Astrocyte of the spinal cord (primary cell): ENCODE measurements at regions not wholly inside any gene's neighbourhood (a gene's known extent, or its start where the extent isn't known, plus 50 kb on each side); places are given as distances from the start of the nearest gene placed in this dataset.

Experiments used
- DNase-seq: peaks from one replicate; pipeline ENCODE4 v3.0.0; 2011; ENCODE audit warnings: low read depth, low spot score
- H3K4me3 ChIP-seq: 2 replicates; pipeline ENCODE4 v1.5.1; 2011; ENCODE audit warnings: low read depth, mild to moderate bottlenecking, low read length, moderate library complexity
- in situ Hi-C: cut with HindIII; loops from 2 replicates; pipeline ENCODE4 v1.10.0; 2017; ENCODE audit warnings: low sequenced_read_pairs
- TF ChIP-seq, protein P1 (sequence below): IDR thresholded peaks from 2 replicates; pipeline ENCODE4 v1.5.1; 2012; ENCODE audit warnings: low read depth, mild to moderate bottlenecking, low read length, inconsistent platforms

DNA sequence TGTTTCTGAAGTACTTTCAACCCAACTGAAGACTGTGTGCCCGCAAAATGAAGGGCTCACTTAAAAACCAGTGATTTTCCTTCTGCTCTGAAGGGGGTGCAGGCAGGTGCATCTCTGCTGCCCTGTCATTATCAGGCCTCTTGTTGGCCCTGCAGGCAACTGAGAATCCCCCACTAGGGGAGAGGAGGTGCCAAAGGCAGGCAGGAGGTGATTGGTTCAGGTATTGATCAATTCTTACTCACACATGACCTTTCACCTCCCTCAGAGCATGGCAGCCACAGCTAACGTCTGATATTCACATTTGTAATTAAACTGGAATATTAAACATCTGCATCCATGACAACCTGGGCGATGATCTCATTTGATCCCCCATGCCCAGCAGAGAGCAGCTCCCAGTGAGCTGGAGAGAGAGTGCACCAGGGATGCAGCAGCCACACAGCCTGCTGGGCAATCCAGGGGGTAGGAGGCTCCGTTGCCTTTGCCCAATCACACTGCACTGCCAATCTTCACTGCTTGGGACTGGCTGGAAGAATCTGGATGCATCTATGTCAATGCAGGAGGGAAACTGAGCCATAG is 267.9 kb upstream of the TSHZ3 start:
- DNase-seq = no peak
- TF ChIP-seq, protein P1, sequence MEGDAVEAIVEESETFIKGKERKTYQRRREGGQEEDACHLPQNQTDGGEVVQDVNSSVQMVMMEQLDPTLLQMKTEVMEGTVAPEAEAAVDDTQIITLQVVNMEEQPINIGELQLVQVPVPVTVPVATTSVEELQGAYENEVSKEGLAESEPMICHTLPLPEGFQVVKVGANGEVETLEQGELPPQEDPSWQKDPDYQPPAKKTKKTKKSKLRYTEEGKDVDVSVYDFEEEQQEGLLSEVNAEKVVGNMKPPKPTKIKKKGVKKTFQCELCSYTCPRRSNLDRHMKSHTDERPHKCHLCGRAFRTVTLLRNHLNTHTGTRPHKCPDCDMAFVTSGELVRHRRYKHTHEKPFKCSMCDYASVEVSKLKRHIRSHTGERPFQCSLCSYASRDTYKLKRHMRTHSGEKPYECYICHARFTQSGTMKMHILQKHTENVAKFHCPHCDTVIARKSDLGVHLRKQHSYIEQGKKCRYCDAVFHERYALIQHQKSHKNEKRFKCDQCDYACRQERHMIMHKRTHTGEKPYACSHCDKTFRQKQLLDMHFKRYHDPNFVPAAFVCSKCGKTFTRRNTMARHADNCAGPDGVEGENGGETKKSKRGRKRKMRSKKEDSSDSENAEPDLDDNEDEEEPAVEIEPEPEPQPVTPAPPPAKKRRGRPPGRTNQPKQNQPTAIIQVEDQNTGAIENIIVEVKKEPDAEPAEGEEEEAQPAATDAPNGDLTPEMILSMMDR = no peak
- in situ Hi-C loops = no loop called here

DNA sequence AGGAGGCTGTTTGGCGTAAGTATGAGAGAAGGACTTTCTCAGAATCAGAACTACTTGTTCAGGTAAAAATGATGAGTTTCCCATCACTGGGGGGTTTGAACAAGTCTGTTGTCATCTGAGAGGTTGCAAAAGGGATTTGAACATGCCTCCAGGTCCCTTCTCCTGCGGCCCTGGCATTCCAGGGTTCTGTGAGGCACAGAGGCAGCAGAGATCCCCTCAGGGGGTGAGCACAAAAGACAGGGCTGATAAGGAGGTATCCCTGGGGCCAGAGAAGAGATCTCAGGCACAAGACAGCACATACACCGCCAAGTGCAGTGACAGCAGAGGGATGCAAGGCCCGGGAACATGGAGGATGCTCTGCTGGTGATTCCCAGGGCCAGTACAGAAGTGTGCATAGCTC is 275.8 kb upstream of the TSHZ3 start:
- DNase-seq = no peak
- in situ Hi-C loops = no loop called here
- H3K4me3 ChIP-seq = no peak overlapping the region
- TF ChIP-seq, protein P1 = no peak

More for the DNA sequence above, 267.9 kb upstream of the TSHZ3 start:
- no peak overlapping the region for H3K4me3 ChIP-seq

DNA sequence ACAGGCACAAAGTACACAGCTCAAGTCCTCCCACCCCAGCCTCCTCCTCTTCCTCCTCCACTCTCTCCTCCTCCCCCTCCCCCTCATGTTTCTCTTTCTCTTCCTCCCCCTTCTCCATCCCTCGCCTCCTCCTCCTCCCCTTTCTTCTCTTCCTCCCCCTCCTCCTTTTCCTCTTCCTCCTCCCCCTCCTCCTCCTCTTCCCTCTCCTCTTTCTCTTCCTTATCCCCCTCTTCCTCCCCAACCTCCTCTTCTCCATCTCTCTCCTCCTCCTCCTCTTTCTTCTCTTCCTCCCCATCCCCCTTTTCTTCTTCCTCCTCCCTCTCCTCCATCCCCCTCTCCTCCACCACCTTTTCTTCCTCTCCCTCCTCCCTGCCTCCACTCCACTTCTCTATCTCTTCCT is 276.3 kb upstream of the TSHZ3 start:
- TF ChIP-seq, protein P1 = no peak
- in situ Hi-C loops = no loop called here
- no peak for DNase-seq
- no peak overlapping the region for H3K4me3 ChIP-seq

DNA sequence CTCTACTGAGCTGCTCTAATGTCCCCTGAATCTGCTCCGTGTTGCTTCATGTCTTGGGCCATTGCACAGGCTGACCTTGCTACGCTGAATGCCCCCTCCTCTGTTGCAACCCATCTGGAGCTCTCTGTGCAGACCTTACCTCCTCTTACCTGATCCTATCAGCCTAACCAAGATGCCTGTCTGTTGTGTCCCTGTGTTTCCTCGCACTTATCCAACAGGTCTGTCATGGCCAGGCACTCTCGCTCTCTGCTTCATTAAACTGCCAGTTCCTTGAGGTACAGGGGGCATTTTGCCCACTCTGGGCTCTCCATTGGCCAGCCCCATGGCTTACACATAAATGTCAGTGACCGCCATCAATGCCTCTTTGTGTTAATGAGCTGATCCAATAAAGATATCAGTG is 277.7 kb upstream of the TSHZ3 start:
- no peak for DNase-seq
- H3K4me3 ChIP-seq = no peak overlapping the region
- in situ Hi-C loops = no loop called here
- TF ChIP-seq, protein P1 = no peak

DNA sequence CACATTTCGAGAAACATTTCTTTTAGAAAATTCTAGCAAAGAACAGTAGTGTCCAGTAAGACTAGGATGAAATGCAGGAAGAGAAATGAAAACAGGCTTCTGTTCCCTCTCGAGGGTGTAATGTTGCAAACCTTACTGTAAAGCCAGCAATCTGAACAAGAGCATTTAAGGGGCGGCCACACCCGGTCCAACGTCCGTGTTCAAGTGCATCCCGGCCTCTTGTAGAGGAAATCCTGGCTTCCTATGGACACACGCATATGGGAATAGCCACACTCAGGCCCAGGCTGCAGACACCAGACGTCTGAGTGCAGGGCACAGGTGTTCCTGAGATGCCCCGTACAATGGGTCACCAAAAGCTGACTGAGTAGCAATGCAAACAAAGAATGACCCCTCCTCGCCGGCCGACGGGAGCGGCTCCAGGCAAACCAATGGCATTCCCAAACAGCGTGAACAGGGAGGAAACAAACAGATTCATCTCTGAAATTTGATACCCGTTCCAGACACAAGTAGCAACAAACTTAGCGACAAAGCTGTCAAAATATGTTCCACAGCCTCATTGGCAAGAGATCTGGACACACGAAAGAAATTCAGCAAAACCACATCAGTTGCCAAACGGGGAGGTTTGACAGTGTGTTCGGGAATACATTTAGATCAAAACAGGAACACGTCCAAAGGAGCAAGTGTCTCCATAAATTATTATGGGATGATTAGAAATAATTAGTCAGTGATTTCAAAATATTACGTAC is 278.6 kb upstream of the TSHZ3 start:
- no peak for DNase-seq
- H3K4me3 ChIP-seq = no peak overlapping the region
- in situ Hi-C loops = no loop called here
- TF ChIP-seq, protein P1 = no peak

DNA sequence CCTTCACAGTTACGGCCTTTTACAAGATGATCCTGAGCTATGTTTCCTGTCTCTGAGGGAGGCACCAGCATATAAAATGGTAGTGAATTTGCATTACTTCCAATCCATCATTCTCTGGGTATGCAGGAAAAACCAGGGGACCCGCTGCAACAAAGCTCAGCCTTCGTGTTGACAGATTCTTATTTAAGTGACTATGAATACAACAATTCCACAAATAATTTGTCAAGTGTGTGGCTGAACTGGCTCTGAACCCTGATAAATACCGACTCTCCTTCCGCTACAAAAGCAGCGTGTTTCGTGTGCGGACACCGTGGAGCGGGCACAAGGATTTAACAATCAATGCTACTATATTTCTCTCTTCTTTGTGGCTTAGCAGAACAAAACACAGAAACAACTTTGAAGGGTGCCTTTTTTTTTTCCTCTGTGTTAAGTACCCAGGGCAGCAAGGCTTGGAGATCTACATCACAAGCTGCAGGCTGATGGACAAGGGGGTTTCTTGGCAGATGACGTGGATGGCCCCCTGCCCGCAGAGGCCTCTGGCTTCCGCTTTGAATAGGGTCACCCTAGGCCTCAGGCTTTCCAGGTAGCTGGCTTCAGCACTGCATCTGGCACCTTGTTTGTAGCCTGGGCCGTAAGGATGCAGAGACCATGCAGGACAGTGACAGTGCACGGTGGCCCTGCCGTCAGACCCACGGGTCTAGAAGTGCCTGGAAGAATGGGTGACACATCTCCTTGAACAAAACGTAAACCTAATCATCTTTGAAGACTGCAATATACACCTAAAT is 280.5 kb upstream of the TSHZ3 start:
- TF ChIP-seq, protein P1 = no peak
- no peak for DNase-seq
- in situ Hi-C loops = no loop called here
- H3K4me3 ChIP-seq = no peak overlapping the region
